Memory B cell (primary cell): ENCODE measurements at regions not wholly inside any gene's neighbourhood (a gene's known extent, or its start where the extent isn't known, plus 50 kb on each side); places are given as distances from the start of the nearest gene placed in this dataset.

Experiments
- ATAC-seq: fragments of 150-1000 bp; cut with Tn5 transposase; 2 replicates; pipeline ENCODE4 v1.10.0; 2021; ENCODE audit warnings: low read depth, mild to moderate bottlenecking, moderate library complexity
- DNase-seq, 2 donors: peaks; one replicate each; pipeline ENCODE4 v3.0.0; 2022; ENCODE audit warnings: low spot score in 2 of 2
- H3K27ac Mint-ChIP-seq: one replicate; pipeline ENCODE4 v1.8.0; 2022; ENCODE audit warnings: mild to moderate bottlenecking, moderate library complexity, mixed read lengths
- H3K27me3 Mint-ChIP-seq: one replicate; pipeline ENCODE4 v1.8.0; 2022; ENCODE audit warnings: mixed read lengths
- H3K36me3 Mint-ChIP-seq: one replicate; pipeline ENCODE4 v1.8.0; 2022; ENCODE audit warnings: mild to moderate bottlenecking, mixed read lengths
- H3K4me1 Mint-ChIP-seq: one replicate; pipeline ENCODE4 v1.8.0; 2022; ENCODE audit warnings: mixed read lengths
- H3K4me3 Mint-ChIP-seq: one replicate; pipeline ENCODE4 v1.8.0; 2022; ENCODE audit warnings: mild to moderate bottlenecking, moderate library complexity, mixed read lengths
- H3K9me3 Mint-ChIP-seq: one replicate; pipeline ENCODE4 v1.8.0; 2022; ENCODE audit warnings: mixed read lengths

DNA sequence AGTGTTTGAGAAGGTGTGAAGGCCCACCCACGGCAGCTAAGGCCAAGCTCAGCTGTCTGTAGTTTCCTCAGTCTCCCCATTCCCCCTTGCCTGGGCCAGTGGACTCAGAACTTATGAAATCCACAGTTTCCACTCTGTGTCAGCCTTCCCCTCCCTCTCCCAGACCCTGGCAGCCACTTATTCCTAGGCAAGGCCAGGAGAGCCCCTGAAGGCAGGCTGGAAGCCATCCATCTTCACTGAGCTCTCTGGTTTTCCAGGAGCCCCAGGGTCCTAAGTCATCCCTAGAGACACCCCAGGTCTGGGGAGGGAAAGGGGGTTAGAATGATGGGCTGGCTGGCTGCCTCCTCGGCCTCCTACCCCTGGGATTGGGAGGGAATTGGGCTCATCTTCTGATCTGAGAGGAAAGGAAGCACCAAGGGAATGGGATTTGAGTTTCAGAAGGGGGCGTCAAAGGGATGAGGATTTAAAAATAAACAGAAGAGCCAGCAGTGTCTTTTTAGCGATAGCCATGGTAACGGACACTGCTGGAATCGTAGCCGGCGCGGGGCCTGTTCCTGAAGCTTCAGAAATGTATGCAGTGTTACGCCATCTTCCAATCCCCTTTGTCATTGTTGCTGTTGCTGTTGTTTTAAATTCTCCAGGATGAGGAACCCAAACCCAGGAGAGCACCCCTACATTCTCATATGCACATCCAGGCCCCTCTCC lies 561.1 kb upstream of the CADM1 start:
- H3K4me3 Mint-ChIP-seq, result no peak overlapping the region
- peaks cover 12% of the 10 kb centered on the region for H3K4me1 Mint-ChIP-seq
- DNase-seq (no peak), ATAC-seq (no peak)
- no peaks in the 10 kb centered on the region for H3K9me3 Mint-ChIP-seq
- no peaks in the 10 kb centered on the region for H3K36me3 Mint-ChIP-seq
- no peak overlapping the region for H3K27ac Mint-ChIP-seq
- peaks cover 4% of the 10 kb centered on the region for H3K27me3 Mint-ChIP-seq

DNA sequence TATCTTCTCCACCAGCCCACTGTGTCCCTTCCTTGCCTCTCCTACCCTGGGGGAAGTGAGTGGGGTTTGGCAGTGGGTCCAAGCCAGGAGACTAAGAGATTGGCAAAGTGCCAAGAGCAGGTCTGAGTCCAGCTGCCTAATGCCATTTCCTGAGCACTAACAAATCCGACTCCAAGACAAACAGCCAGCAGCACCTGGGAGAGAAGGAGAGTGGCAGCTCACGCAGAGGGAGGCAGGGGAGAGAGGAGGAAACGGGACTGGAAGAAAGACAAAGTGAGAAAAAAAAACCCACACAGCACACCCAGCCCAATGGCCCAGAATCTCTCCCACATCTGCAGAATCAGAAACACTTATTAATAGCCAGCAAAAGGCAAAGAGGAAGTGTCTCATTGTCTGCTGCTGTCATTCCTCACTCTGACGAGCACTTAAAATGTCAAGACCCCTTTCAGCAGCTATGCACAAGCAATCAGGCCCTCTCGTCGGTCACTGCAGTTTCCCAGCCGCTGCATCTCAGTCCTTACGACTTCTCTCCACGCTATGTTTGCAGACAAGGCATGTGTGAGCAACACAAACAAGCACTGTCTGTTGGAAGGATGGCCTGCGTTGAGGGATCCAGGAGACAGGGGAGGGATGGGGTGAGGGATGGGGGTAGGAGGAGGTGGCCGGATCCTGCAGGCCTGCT lies 558.4 kb upstream of the CADM1 start:
- no peaks in the 10 kb centered on the region for H3K36me3 Mint-ChIP-seq
- no peaks in the 10 kb centered on the region for H3K9me3 Mint-ChIP-seq
- H3K27me3 Mint-ChIP-seq, result peaks cover 8% of the 10 kb centered on the region
- ATAC-seq, result no peak
- H3K4me1 Mint-ChIP-seq, result peaks cover 12% of the 10 kb centered on the region
- no peak overlapping the region for H3K27ac Mint-ChIP-seq
- DNase-seq, result no peak
- no peak overlapping the region for H3K4me3 Mint-ChIP-seq

DNA sequence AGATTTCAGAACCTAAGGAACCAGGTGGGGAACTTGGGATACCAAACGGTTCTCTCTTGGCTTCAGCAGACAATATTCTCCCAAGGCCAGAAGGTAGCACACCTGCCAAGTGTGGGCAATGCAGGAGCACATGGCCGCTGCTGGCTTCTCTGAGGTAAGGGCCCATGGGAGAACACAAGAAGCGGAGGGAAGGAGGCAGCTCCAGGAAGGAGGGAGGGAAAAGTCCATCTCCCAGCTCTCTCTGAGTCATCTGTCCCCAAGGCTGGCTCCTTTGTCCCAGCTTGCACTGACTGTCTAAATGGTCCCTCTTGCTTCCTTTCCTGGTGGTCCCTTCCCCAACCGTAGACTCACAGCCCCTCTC lies 557.9 kb upstream of the CADM1 start:
- H3K4me3 Mint-ChIP-seq, result no peak overlapping the region
- ATAC-seq (no peak), DNase-seq (no peak)
- H3K9me3 Mint-ChIP-seq, result no peaks in the 10 kb centered on the region
- H3K36me3 Mint-ChIP-seq, result no peaks in the 10 kb centered on the region
- H3K27ac Mint-ChIP-seq, result no peak overlapping the region
- H3K27me3 Mint-ChIP-seq, result peaks cover 8% of the 10 kb centered on the region
- peaks cover 12% of the 10 kb centered on the region for H3K4me1 Mint-ChIP-seq

DNA sequence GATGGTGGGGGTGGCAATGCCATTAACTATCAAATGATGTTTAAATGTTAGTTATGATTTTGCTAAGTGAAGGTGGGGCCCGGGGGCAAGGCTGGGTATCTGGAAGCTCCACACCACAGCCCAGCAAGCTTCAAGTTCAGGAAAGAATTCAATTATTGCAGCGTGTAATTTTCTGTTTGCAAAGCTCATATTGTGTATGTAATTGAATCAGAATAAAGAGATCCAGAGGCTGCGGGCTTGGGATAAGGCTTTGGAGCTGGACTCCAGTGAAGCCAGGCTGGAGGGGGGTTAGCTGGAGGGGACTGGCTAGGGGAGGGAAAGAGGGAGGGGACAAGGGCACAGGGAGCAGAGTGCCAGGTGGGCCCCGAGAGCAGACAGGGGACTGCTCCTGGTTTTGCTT lies 557.1 kb upstream of the CADM1 start:
- ATAC-seq (no peak), DNase-seq (no peak)
- Mint-ChIP-seq H3K4me1 (peaks cover 9% of the 10 kb centered on the region), H3K4me3 (no peak overlapping the region), H3K27me3 (peaks cover 7% of the 10 kb centered on the region), H3K36me3 (no peaks in the 10 kb centered on the region), H3K9me3 (no peaks in the 10 kb centered on the region), H3K27ac (no peak overlapping the region)

DNA sequence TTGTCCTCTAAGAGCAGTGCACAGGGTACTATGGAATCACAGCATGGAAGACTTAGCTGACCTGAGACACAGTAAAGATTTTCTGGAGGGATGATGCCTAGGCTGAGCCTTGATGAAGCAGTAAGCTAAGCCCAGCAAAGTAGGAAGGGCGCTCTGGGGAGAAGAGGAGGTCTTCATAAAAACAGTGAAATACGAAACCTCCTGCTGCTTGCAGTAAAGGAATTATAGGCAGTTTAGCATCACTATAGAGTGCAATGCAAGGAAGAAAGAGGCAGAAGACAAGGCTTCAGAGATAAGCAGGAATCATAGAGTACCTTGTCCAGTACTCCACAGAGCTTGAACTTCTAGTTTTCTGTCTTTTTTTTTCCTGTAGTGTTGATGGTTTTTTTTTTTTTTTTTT lies 555.7 kb upstream of the CADM1 start:
- H3K36me3 Mint-ChIP-seq, result no peaks in the 10 kb centered on the region
- peaks cover 10% of the 10 kb centered on the region for H3K27me3 Mint-ChIP-seq
- no peak for DNase-seq
- H3K27ac Mint-ChIP-seq, result no peak overlapping the region
- peaks cover 3% of the 10 kb centered on the region for H3K4me1 Mint-ChIP-seq
- H3K4me3 Mint-ChIP-seq, result no peak overlapping the region
- H3K9me3 Mint-ChIP-seq, result no peaks in the 10 kb centered on the region
- no peak for ATAC-seq

DNA sequence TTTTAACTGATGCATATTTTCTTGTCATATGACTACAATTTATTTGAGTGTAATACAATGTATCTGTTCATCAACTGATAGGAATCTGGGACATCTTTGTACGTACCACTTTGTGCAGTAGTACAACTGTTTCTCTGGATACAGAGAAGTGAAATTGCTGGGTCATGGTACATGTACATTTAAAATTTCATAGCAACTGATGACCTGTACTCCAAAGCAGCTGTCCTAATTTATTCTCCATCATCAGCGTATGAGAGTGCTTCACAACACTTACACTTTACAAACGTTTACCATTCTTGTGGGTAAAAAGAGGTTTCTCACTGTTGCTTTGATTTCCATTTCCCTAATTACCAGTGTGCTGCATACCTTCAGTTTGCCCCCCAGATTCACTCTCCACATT lies 552.8 kb upstream of the CADM1 start:
- no peak for ATAC-seq
- Mint-ChIP-seq H3K27ac (no peak overlapping the region), H3K27me3 (peaks cover 10% of the 10 kb centered on the region), H3K36me3 (no peaks in the 10 kb centered on the region), H3K9me3 (no peaks in the 10 kb centered on the region), H3K4me1 (no peaks in the 10 kb centered on the region), H3K4me3 (no peak overlapping the region)
- no peak for DNase-seq

DNA sequence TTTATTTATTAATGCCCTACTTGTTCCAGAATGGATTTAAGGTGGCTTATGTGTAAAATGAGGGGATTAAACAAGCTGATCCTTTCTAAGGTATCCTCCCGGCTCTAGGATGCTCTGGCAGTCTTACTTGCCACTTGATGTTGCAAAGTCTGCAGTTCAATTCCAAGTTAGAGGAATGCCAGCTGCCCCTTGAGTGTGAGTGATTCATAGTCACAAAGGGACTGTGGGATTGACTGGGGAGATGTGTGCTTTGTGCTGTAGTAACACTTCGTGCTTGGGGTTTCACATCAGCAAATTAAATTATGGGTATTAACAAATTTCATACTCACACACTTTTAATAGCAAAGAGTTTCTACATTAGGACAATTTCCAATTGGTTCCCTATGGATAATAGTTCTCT lies 550.8 kb upstream of the CADM1 start:
- ATAC-seq, result no peak

DNA sequence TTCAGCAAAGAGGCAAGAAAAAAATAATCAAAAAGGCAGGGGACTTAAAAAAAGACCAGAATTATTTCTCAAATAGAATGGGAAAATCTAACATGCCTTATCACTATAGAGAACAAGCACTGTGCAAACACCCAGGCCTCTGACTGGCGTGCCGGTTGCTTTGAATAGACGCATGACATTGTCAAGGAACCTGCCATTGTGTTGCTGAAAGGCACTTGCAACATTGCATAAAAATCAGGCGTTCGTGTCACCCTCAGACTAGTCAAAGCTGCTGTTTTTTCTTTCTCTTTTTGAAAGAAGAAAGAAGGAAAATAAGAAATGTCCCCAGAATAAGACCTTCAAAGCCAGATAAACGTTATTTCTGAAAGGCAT lies 549.3 kb upstream of the CADM1 start:
- no peak overlapping the region for H3K4me3 Mint-ChIP-seq
- no peak overlapping the region for H3K27ac Mint-ChIP-seq
- no peaks in the 10 kb centered on the region for H3K9me3 Mint-ChIP-seq
- ATAC-seq (no peak), DNase-seq (no peak)
- no peaks in the 10 kb centered on the region for H3K36me3 Mint-ChIP-seq
- peaks cover 9% of the 10 kb centered on the region for H3K27me3 Mint-ChIP-seq
- no peaks in the 10 kb centered on the region for H3K4me1 Mint-ChIP-seq

More for the DNA sequence above, 550.8 kb upstream of the CADM1 start:
- Mint-ChIP-seq H3K27me3 (peaks cover 10% of the 10 kb centered on the region), H3K9me3 (no peaks in the 10 kb centered on the region), H3K27ac (no peak overlapping the region), H3K4me1 (no peaks in the 10 kb centered on the region), H3K4me3 (no peak overlapping the region), H3K36me3 (no peaks in the 10 kb centered on the region)
- DNase-seq, result no peak

DNA sequence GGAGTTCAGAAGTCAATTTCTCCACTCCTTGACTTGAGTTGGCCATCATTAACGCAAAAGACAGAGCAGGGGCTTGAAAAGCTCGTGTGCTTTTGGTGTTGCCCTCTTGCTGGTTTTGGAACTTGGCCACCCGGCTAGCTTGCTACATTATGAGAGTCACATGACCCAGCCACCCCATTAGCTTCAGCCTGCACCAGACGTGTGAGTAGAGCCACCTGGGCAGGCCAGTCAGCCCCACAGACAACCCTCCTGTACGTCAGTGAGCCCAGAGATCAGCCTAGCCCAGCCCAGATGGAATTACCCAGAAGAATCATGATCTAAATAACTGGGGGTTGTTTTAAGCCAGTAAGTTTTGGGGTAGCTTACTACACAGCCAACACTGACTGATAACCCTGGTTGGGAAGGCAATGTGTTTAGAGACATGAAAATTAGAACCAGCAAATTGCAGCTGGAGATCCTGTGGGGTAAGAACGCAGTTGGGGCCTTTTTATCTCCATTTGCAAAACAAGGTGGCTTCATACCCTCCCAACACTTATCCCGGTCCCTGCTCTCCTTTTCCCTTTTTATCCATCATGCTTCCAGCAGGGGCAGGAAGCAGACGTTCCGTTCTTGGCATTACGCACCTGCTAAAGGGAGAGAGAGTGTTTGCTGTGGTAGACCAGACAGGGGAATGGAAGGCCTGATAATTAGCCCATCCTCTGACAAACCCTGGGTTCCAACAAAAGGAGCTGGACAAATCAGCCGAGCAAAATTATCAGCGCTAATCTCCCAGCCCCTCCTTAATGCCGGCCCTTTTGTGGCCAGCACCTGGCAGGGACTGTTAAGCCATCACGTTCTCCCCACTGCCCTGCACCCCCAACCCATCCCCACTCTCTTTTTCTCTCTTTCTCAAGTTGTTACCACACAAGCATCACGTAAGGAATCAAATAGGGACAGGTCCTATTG lies 548.7 kb upstream of the CADM1 start:
- ATAC-seq (no peak), DNase-seq (no peak)
- Mint-ChIP-seq H3K9me3 (no peaks in the 10 kb centered on the region), H3K4me1 (no peaks in the 10 kb centered on the region), H3K27ac (no peak overlapping the region), H3K27me3 (peaks cover 9% of the 10 kb centered on the region), H3K36me3 (no peaks in the 10 kb centered on the region), H3K4me3 (no peak overlapping the region)

DNA sequence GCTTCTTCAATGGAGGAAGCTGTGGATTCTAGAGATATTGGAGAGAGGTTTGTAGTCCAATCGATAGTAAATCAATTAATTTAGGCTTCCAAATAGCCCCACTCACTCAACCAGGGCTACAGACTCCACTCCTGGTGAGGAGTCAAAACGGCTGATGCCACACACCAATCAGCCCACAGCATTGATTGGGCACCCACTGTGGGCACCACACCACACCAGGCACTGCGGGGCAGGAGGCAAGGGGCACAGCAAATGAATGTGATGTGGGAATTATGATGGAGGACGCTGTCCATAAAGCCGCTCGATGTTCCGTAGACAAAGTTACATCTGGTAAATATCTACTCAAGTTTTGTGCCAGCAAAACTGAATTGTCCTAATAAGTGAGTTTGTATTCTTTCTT lies 547.3 kb upstream of the CADM1 start:
- ATAC-seq (no peak), DNase-seq (no peak)
- Mint-ChIP-seq H3K27me3 (peaks cover 11% of the 10 kb centered on the region), H3K4me3 (no peak overlapping the region), H3K4me1 (no peaks in the 10 kb centered on the region), H3K27ac (no peak overlapping the region), H3K9me3 (no peaks in the 10 kb centered on the region), H3K36me3 (no peaks in the 10 kb centered on the region)

DNA sequence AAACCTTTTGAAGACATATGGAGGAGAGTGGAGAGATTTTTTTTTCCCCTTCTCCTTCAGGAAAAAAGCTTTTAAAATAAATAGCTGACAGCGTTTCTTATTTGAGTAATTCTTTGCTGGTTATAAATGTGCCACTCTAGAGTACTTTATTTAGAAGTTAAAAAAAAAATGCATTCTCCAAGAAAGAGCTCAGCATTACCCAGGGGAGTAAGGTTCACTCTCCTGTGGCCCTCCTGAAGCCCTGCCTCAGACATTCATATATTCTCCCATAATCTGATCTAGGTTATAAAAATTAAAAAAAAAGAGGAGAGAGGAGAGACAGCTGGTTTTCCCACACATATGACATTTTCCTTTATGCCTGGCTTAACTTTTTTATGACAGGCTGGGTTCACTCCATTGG lies 545.2 kb upstream of the CADM1 start:
- ATAC-seq (no peak), DNase-seq (no peak)
- no peaks in the 10 kb centered on the region for H3K36me3 Mint-ChIP-seq
- no peak overlapping the region for H3K27ac Mint-ChIP-seq
- H3K4me1 Mint-ChIP-seq, result no peaks in the 10 kb centered on the region
- H3K27me3 Mint-ChIP-seq, result peaks cover 9% of the 10 kb centered on the region
- no peaks in the 10 kb centered on the region for H3K9me3 Mint-ChIP-seq
- no peak overlapping the region for H3K4me3 Mint-ChIP-seq

DNA sequence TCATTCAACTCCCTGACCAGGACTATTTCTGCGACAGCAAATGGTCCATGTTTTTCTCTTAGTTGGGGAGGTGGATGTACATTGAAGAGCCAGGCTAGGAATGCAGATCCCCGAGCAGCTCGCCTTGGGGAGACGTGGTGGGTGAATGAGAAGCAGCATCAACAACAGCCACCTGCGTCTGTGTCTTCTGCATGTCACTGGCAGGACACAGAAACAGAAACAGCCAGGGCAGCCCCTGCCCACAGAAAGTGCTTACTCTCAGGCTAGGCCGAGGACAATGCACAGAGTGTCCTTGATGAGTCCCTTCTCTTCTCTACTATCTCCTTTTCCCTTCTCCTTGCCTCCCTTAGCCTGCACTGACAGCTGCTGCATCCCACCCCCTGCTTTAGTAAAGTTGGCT lies 541.9 kb upstream of the CADM1 start:
- peaks cover 2% of the 10 kb centered on the region for H3K4me1 Mint-ChIP-seq
- H3K27ac Mint-ChIP-seq, result no peak overlapping the region
- DNase-seq, result no peak
- peaks cover 7% of the 10 kb centered on the region for H3K27me3 Mint-ChIP-seq
- H3K36me3 Mint-ChIP-seq, result no peaks in the 10 kb centered on the region
- H3K4me3 Mint-ChIP-seq, result no peak overlapping the region
- no peaks in the 10 kb centered on the region for H3K9me3 Mint-ChIP-seq
- ATAC-seq, result no peak

DNA sequence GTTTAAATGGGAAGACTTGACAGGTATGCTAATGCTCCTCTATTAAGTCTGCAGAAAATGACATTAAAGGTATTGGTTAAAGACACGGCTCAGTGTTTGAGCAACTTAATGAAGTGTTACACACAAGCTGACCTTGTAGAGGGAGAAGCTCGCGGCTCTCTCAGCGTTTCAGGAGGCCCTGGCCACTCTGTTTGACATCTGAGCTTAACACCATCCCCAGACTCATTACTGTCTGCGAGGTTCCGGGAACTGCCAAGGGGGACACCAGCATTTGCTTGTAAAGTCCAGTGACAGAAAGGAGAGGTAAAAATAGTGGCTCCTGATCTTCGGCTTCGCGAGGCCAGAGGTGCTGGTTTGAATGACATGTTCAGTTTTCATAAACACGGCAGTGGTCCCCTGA lies 540.7 kb upstream of the CADM1 start:
- Mint-ChIP-seq H3K4me1 (peaks cover 2% of the 10 kb centered on the region), H3K9me3 (no peaks in the 10 kb centered on the region), H3K36me3 (no peaks in the 10 kb centered on the region), H3K4me3 (no peak overlapping the region), H3K27me3 (peaks cover 7% of the 10 kb centered on the region), H3K27ac (no peak overlapping the region)
- ATAC-seq (no peak), DNase-seq (no peak)

DNA sequence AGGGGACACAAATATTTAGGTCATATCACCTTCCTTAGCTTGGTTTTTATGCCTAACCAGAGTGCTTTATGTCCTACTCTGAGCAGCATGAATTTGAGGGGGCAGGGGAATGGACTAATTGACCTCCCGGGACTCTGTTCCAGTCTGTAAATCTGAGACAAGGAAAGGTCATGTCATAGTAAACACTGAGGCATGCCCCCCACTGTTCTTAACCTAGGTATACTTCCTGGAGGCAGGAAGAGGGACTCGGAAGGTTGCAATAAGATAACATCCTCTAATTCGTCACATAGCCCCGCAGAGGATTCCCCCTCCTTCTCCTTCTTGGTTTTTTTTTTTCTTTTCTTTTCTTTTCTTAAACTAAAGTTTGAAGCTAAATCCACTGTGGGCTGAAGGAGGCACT lies 540.3 kb upstream of the CADM1 start:
- Mint-ChIP-seq H3K36me3 (no peaks in the 10 kb centered on the region), H3K9me3 (no peaks in the 10 kb centered on the region), H3K4me1 (peaks cover 2% of the 10 kb centered on the region), H3K27ac (no peak overlapping the region), H3K27me3 (peaks cover 7% of the 10 kb centered on the region), H3K4me3 (no peak overlapping the region)
- no peak for DNase-seq
- no peak for ATAC-seq
